ENCODE measurements at regions not wholly inside any gene's neighbourhood (a gene's known extent, or its start where the extent isn't known, plus 50 kb on each side); places are given as distances from the start of the nearest gene placed in this dataset.

- no peak for TF ChIP-seq POLR2A (IDR thresholded peaks at IDR 0.05)
- TF ChIP-seq CTCF (IDR thresholded peaks at IDR 0.05 in 4 of 5, conservative IDR thresholded peaks at IDR 0.05 in 1 of 5), result no peak
Observed at GRCh38 chr6:164478426-164478825, 831.0 kb downstream of the C6orf118 start.

Data from gastrocnemius medialis (tissue), 4 donors.